Thyroid gland (tissue), 4 donors: ENCODE measurements at regions not wholly inside any gene's neighbourhood (a gene's known extent, or its start where the extent isn't known, plus 50 kb on each side); places are given as distances from the start of the nearest gene placed in this dataset.

Source experiments
- CTCF ChIP-seq, 6 experiments: fragments of 200-600 bp in 3 of 6; fragments of 450-650 bp in 3 of 6; sonication (generic) in 3 of 6; IDR thresholded peaks; one replicate each; pipeline ENCODE4 v1.5.1; 2016 to 2019; ENCODE audit warnings: antibody characterized with exemption in 6 of 6, mild to moderate bottlenecking in 2 of 6, inconsistent platforms in 1 of 6, moderate library complexity in 1 of 6
- POLR2A ChIP-seq, 2 donors: fragments of 450-650 bp; IDR thresholded peaks; one replicate each; pipeline ENCODE4 v1.6.1; 2017; ENCODE audit warnings: antibody characterized with exemption in 2 of 2, mild to moderate bottlenecking in 2 of 2, moderate library complexity in 1 of 2

- TF ChIP-seq CTCF (IDR thresholded peaks at IDR 0.05) (no peak), POLR2A (IDR thresholded peaks at IDR 0.05) (no peak)
These were observed 182.7 kb upstream of the FERMT1 start for GRCh38 chr20:6305536-6305935.
